GM12873 (cell line): ENCODE measurements at regions not wholly inside any gene's neighbourhood (a gene's known extent, or its start where the extent isn't known, plus 50 kb on each side); places are given as distances from the start of the nearest gene placed in this dataset.

Source experiments
- CTCF ChIP-seq: IDR thresholded peaks from 2 replicates; pipeline ENCODE4 v1.5.1; 2012; ENCODE audit warnings: low read depth, mild to moderate bottlenecking, moderate library complexity, low read length, control low read depth; ENCODE audit not compliant: insufficient read depth; ENCODE audit errors: missing control alignments

GRCh38 chr12:46506961-46507360 lies 134.4 kb upstream of the SLC38A2 start:
- no peak for TF ChIP-seq CTCF

GRCh38 chr12:46506198-46506597 lies 133.6 kb upstream of the SLC38A2 start:
- TF ChIP-seq CTCF: no peak

GRCh38 chr12:46504494-46504893 lies 131.9 kb upstream of the SLC38A2 start:
- TF ChIP-seq CTCF: no peak

GRCh38 chr12:46503637-46504175 lies 131.1 kb upstream of the SLC38A2 start:
- TF ChIP-seq CTCF: no peak

GRCh38 chr12:46500673-46501072 lies 128.1 kb upstream of the SLC38A2 start:
- no peak for TF ChIP-seq CTCF

- TF ChIP-seq CTCF: no peak
These were observed 127.3 kb upstream of the SLC38A2 start for GRCh38 chr12:46499901-46500300.

GRCh38 chr12:46499226-46499625 lies 126.7 kb upstream of the SLC38A2 start:
- no peak for TF ChIP-seq CTCF
